HEK293 (cell line): ENCODE measurements at regions not wholly inside any gene's neighbourhood (a gene's known extent, or its start where the extent isn't known, plus 50 kb on each side); places are given as distances from the start of the nearest gene placed in this dataset.

Experiments
- CTCF ChIA-PET: fragments of 350-600 bp; formaldehyde crosslinking; extraction: SDS; loops from one replicate; lab custom pipeline; 2021; ENCODE audit warnings: antibody characterized with exemption; lab: Yijun Ruan, JAX
- POLR2A ChIA-PET: fragments of 300-600 bp; formaldehyde crosslinking; extraction: SDS; loops from one replicate; lab custom pipeline; 2020; ENCODE audit warnings: antibody characterized with exemption, inconsistent platforms; lab: Yijun Ruan, JAX
- H3K27ac ChIP-seq: fragments of 200-500 bp; sonication (Bioruptor generic); 2 replicates; pipeline ENCODE4 v1.5.1; 2014; ENCODE audit warnings: low read depth, low read length, control low read depth, inconsistent platforms; ENCODE audit errors: extremely low read depth
- H3K36me3 ChIP-seq, 2 experiments: fragments of 200-500 bp in 1 of 2; sonication (Bioruptor generic) in 1 of 2; 1 replicate in 1 of 2; 2 replicates in 1 of 2; pipeline ENCODE4 v1.5.1; 2014 to 2017; ENCODE audit warnings: inconsistent platforms in 2 of 2, low read length in 2 of 2; ENCODE audit not compliant: control insufficient read depth in 2 of 2, insufficient read depth in 1 of 2
- H3K4me1 ChIP-seq: fragments of 200-500 bp; sonication (Bioruptor generic); 2 replicates; pipeline ENCODE4 v1.5.1; 2014; ENCODE audit warnings: mild to moderate bottlenecking, low read length, inconsistent platforms; ENCODE audit not compliant: control insufficient read depth, insufficient read depth
- H3K4me3 ChIP-seq: 2 replicates; pipeline ENCODE4 v1.5.1; 2011; ENCODE audit warnings: low read depth, mild to moderate bottlenecking, control low read depth, low read length, moderate library complexity
- H3K9me3 ChIP-seq: fragments of 200-500 bp; sonication (Bioruptor generic); 2 replicates; pipeline ENCODE4 v1.5.1; 2014; ENCODE audit warnings: low read depth, low read length, inconsistent platforms; ENCODE audit not compliant: control insufficient read depth, insufficient read depth
- BCL11B ChIP-seq: fragments of 450-650 bp; formaldehyde crosslinking; IDR thresholded peaks from 2 replicates; pipeline ENCODE4 v1.5.1; 2016; ENCODE audit warnings: low read depth, missing biosample characterization, missing genetic modification characterization
- CTCF ChIP-seq: fragments of 450-650 bp; formaldehyde crosslinking; IDR thresholded peaks from 2 replicates; pipeline ENCODE4 v1.5.1; 2016; ENCODE audit warnings: missing biosample characterization, missing genetic modification characterization
- HOXA7 ChIP-seq: sonication (generic); formaldehyde crosslinking; IDR thresholded peaks from 2 replicates; pipeline ENCODE4 v1.8.1; 2022; ENCODE audit warnings: missing genetic modification reagents, borderline replicate concordance
- ZNF214 ChIP-seq: fragments of 450-650 bp; formaldehyde crosslinking; IDR thresholded peaks from 2 replicates; pipeline ENCODE4 v1.5.1; 2017; ENCODE audit warnings: missing biosample characterization, mild to moderate bottlenecking, missing genetic modification characterization, borderline replicate concordance

GRCh38 chr1:206420471-206420870 is 49.8 kb upstream of the IKBKE start:
- TF ChIP-seq CTCF (tag by site-specific recombination) (no peak), HOXA7 (CRISPR knock-in tag) (no peak), BCL11B (tag by site-specific recombination) (no peak), ZNF214 (tag by site-specific recombination) (no peak)
- TF ChIP-seq, all 188 proteins: peak for 0
- H3K36me3 ChIP-seq = peaks cover 24 to 53% of the 10 kb centered on the region in 2 experiments
- ChIA-PET POLR2A (no interaction called here), CTCF (no interaction called here)
- H3K27ac ChIP-seq = no peak overlapping the region
- H3K9me3 ChIP-seq = no peaks in the 10 kb centered on the region
- peaks cover 9% of the 10 kb centered on the region for H3K4me1 ChIP-seq
- H3K4me3 ChIP-seq = no peak overlapping the region
